ENCODE measurements at regions not wholly inside any gene's neighbourhood (a gene's known extent, or its start where the extent isn't known, plus 50 kb on each side); places are given as distances from the start of the nearest gene placed in this dataset.
A peak's percentile ranks its signal among the peaks of the same experiment; 100 is the strongest.

- Histone ChIP-seq H3K4me3 (ENCODE audit: extremely low read depth in 1 of 4, insufficient read depth in 2 of 4, low read depth in 3 of 4, low read length in 4 of 4) (no peak overlapping the region), H3K79me1 (ENCODE audit: low read depth, low read length) (no peaks in the 10 kb centered on the region), H3K9me3 (ENCODE audit: insufficient read depth in 2 of 2, low read depth in 1 of 2, low read length in 1 of 2) (no peaks in the 10 kb centered on the region), H2BK120ac (replicated peaks; ENCODE audit: low read depth, low read length) (no peak overlapping the region), H3K4ac (replicated peaks; ENCODE audit: insufficient read length, low read depth, low read length) (no peak overlapping the region), H4K8ac (ENCODE audit: extremely low read depth, insufficient read depth, low read length) (no peak overlapping the region), H3K36me3 (ENCODE audit: control insufficient read depth in 2 of 4, insufficient read depth in 4 of 4, low read length in 3 of 4) (no peaks in the 10 kb centered on the region), H3K9ac (replicated peaks in 1 of 4; ENCODE audit: extremely low read depth in 1 of 4, low read depth in 3 of 4, low read length in 3 of 4) (no peak overlapping the region), H3K14ac (ENCODE audit: insufficient read length) (no peak overlapping the region), H3K23me2 (ENCODE audit: low read depth, low read length) (no peaks in the 10 kb centered on the region), H4K20me1 (replicated peaks in 1 of 2; ENCODE audit: control insufficient read depth in 1 of 2, insufficient read depth in 2 of 2, low read length in 2 of 2) (no peaks in the 10 kb centered on the region), H2BK5ac (ENCODE audit: low read depth, low read length) (no peak overlapping the region), H4K5ac (ENCODE audit: insufficient read length, low read depth, low read length) (no peak overlapping the region), H3K27ac (ENCODE audit: low read depth, low read length) (no peak overlapping the region), H3K18ac (ENCODE audit: extremely low read depth, low read length) (no peak overlapping the region), H3K23ac (ENCODE audit: insufficient read length) (no peak overlapping the region), H3K27me3 (replicated peaks in 1 of 4; ENCODE audit: control insufficient read depth in 3 of 4, extremely low read depth in 1 of 4, insufficient read depth in 3 of 4, low read length in 3 of 4) (no peaks in the 10 kb centered on the region), H3K56ac (replicated peaks; ENCODE audit: insufficient read length, low read depth, low read length) (no peak overlapping the region), H2AFZ (ENCODE audit: low read length) (no peak overlapping the region), H2AK5ac (ENCODE audit: low read depth, low read length) (no peak overlapping the region), H3K4me1 (replicated peaks in 1 of 4; ENCODE audit: control insufficient read depth in 3 of 4, insufficient read depth in 4 of 4, low read length in 3 of 4) (peaks cover 0 to 6% (median 0%) of the 10 kb centered on the region in 4 experiments; a peak in 2 of 7 replicates), H2BK20ac (ENCODE audit: low read length) (no peak overlapping the region), H2BK15ac (ENCODE audit: low read length) (no peak overlapping the region), H4K91ac (replicated peaks; ENCODE audit: insufficient read length, low read length) (no peak overlapping the region), H2BK12ac (ENCODE audit: low read depth, low read length) (no peak overlapping the region), H3K4me2 (ENCODE audit: insufficient read depth in 1 of 2, low read depth in 2 of 2, low read length in 2 of 2) (no peak overlapping the region), H3K79me2 (ENCODE audit: control insufficient read depth in 1 of 2, insufficient read depth in 2 of 2, low read length in 2 of 2) (no peaks in the 10 kb centered on the region)
- WGBS, 2 experiments (ENCODE audit: extremely low coverage in 1 of 2, insufficient coverage in 1 of 2, insufficient read length in 1 of 2, insufficient replicate concordance in 2 of 2, low coverage in 1 of 2, low lambda C conversion rate in 2 of 2, missing lambda C conversion rate in 1 of 2): 76% methylated on average over 6 of the region's 6 CpGs; no CpG with 5 or more reads in 1 of the 2 experiments
- ChIA-PET POLR2A (ENCODE audit: partially characterized antibody) (interaction anchor here (1.5 kb wide), 1 partner anchor 431 kb away, joined by 3 read pairs; no protein-coding TSS in a partner anchor), CTCF (ENCODE audit: partially characterized antibody) (interaction anchor here (0.9 to 1.4 kb wide), 4 partner anchors 17 to 198 kb away, joined by 3 to 5 read pairs (median 4); no protein-coding TSS in a partner anchor)
- no peak for DNase-seq (ENCODE audit: low read depth in 1 of 2, low spot score in 2 of 2)
- FAIRE-seq: no peak
- TF ChIP-seq, protein P1, sequence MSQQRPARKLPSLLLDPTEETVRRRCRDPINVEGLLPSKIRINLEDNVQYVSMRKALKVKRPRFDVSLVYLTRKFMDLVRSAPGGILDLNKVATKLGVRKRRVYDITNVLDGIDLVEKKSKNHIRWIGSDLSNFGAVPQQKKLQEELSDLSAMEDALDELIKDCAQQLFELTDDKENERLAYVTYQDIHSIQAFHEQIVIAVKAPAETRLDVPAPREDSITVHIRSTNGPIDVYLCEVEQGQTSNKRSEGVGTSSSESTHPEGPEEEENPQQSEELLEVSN (IDR thresholded peaks at IDR 0.05): no peak
- TF ChIP-seq SP2 (IDR thresholded peaks at IDR 0.05; ENCODE audit: low read length) (no peak), SIRT6 (IDR thresholded peaks at IDR 0.05; ENCODE audit: low read length) (no peak), GABPA (IDR thresholded peaks at IDR 0.05; ENCODE audit: borderline replicate concordance, insufficient read depth, low read length) (no peak), RAD21 (IDR thresholded peaks at IDR 0.05 in 1 of 2, conservative IDR thresholded peaks at IDR 0.05 in 1 of 2; ENCODE audit: low read depth in 2 of 2, low read length in 2 of 2) (peak; percentile 23 to 44; a peak in 2 of 4 replicates), MAFK (IDR thresholded peaks at IDR 0.05; ENCODE audit: low read depth, low read length) (no peak), CBX5 (IDR thresholded peaks at IDR 0.05; ENCODE audit: low read depth, low read length) (no peak), TAF1 (IDR thresholded peaks at IDR 0.05; ENCODE audit: low read depth, low read length) (no peak)
- TF ChIP-seq, protein P2, sequence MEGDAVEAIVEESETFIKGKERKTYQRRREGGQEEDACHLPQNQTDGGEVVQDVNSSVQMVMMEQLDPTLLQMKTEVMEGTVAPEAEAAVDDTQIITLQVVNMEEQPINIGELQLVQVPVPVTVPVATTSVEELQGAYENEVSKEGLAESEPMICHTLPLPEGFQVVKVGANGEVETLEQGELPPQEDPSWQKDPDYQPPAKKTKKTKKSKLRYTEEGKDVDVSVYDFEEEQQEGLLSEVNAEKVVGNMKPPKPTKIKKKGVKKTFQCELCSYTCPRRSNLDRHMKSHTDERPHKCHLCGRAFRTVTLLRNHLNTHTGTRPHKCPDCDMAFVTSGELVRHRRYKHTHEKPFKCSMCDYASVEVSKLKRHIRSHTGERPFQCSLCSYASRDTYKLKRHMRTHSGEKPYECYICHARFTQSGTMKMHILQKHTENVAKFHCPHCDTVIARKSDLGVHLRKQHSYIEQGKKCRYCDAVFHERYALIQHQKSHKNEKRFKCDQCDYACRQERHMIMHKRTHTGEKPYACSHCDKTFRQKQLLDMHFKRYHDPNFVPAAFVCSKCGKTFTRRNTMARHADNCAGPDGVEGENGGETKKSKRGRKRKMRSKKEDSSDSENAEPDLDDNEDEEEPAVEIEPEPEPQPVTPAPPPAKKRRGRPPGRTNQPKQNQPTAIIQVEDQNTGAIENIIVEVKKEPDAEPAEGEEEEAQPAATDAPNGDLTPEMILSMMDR (IDR thresholded peaks at IDR 0.05; ENCODE audit: control extremely low read depth in 1 of 3, insufficient read depth in 1 of 3, low read depth in 1 of 3, low read length in 3 of 3): peak in 2 of 3 experiments; percentile 18 to 31; a peak in 3 of 4 replicates
- TF ChIP-seq, protein P3, sequence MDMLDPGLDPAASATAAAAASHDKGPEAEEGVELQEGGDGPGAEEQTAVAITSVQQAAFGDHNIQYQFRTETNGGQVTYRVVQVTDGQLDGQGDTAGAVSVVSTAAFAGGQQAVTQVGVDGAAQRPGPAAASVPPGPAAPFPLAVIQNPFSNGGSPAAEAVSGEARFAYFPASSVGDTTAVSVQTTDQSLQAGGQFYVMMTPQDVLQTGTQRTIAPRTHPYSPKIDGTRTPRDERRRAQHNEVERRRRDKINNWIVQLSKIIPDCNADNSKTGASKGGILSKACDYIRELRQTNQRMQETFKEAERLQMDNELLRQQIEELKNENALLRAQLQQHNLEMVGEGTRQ (IDR thresholded peaks at IDR 0.05; ENCODE audit: low read length): no peak
Measured at GRCh38 chr3:40779039-40779438, 254.3 kb downstream of the ZNF621 start.
